ENCODE measurements at regions not wholly inside any gene's neighbourhood (a gene's known extent, or its start where the extent isn't known, plus 50 kb on each side); places are given as distances from the start of the nearest gene placed in this dataset.
"Not testable (repeated sequence)": the region's sequence is repeated elsewhere in the genome, so short reads cannot be mapped to it uniquely, and the experiment has no call there.

DNA sequence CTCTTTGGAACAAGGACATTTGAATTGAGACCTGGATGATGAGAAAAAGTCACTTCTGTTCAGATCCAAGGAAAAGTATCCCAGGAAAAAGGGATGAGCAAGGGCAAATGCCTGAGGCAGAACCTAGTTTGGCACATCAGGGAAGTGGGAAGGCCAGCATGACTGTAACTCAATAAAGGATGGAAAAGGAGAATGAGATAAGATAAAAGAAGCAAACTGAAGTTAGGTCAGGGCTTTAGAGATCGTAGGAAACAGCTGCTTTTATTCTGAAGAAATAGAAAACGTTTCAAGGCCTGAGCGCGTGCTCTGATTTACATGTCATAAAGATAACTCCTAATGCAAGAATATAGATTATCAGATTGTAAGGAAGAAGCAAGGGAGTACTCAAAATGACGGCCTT is 450.0 kb downstream of the FRK start:
- no peak for TF ChIP-seq CTCF (IDR thresholded peaks at IDR 0.05; ENCODE audit: low read depth, low read length, missing control alignments)
- no peak for DNase-seq (ENCODE audit: low read depth)

DNA sequence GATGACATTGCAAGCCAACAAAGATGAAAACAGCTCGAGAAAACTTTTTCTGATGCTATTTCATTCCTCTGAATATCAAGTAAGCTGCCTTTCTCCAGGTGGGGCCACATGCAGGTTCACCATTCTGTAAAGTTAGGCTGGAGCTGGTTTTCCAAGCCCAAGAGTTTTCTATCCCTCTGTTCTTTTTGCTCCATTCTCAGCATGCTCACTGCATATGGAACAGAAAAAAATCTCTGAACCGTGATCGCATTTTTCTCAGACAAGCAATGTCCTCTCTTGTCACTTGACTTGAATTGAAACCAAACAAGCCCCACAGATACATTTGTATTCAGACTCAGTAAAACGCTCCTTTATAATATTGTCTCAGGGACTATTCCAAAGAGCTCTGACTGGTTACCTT is 451.6 kb downstream of the FRK start:
- H3K4me3 ChIP-seq (ENCODE audit: low read depth, low read length): no peak overlapping the region
- DNase-seq (ENCODE audit: low read depth): no peak
- TF ChIP-seq CTCF (IDR thresholded peaks at IDR 0.05; ENCODE audit: low read depth, low read length, missing control alignments): no peak

More for the DNA sequence above, 450.0 kb downstream of the FRK start:
- H3K4me3 ChIP-seq (ENCODE audit: low read depth, low read length): no peak overlapping the region

DNA sequence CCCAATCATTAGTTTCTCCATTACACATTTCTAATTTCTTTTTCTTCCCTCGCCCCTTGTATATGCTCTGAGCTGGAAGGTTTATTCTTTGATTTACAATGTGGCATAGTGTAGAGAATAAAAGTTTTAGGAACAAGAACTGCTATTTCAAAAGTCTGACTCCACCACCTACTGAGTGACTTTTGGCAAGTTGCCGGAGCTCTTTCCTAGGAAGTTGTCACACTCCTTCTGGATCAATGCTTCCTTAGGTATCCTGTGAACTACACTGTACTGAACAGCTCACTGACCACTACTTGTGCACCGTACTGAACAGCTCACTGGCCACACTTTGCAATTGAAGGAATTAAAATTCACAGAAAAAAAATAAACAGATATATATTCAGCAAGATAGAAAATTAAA is 458.2 kb downstream of the FRK start:
- TF ChIP-seq CTCF (IDR thresholded peaks at IDR 0.05; ENCODE audit: low read depth, low read length, missing control alignments): no peak
- no peak overlapping the region for H3K4me3 ChIP-seq (ENCODE audit: low read depth, low read length)
- DNase-seq (ENCODE audit: low read depth): no peak

- DNase-seq (ENCODE audit: low read depth): no peak
- H3K4me3 ChIP-seq (ENCODE audit: low read depth, low read length): no peak overlapping the region
- no peak for TF ChIP-seq CTCF (IDR thresholded peaks at IDR 0.05; ENCODE audit: low read depth, low read length, missing control alignments)
Observed at GRCh38 chr6:115601509-115601908, 459.2 kb downstream of the FRK start.

DNA sequence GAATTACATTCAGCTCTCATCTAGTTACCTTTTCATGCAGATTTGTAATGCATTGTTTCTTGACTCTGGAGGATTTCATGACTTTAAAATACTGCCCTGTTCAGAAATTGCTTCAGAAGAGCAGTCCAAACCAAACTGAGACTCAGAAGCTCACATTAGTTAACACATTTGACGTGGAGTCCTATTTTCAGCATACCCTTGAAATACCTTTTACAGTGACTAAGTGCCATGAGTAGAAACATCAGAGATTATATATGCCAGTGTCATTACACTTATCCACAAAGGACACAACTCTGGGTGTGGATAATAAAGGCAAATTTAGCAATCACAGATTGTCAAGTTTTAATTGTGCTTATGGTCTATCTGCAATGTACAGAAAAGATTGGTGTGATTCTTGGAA is 459.6 kb downstream of the FRK start:
- H3K4me3 ChIP-seq (ENCODE audit: low read depth, low read length): no peak overlapping the region
- no peak for DNase-seq (ENCODE audit: low read depth)
- no peak for TF ChIP-seq CTCF (IDR thresholded peaks at IDR 0.05; ENCODE audit: low read depth, low read length, missing control alignments)

DNA sequence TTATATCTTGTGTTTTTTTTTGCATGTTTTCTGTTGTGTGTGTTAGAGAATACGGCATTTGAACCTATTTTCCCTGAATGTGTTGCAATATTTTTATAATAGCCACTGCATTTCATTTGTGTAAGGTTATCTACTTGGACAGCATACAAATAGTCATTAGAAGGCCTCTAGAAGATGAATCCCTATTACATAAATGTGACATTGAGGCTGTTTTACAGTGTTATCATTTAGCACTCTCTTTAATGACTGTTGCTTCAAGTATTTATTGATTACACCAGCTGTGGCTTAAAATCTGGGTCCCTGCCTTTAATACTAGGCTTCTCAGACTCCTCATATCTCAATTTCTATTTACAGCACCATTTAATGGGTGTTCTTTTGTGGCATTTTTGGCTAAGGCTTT is 465.8 kb downstream of the FRK start:
- H3K4me3 ChIP-seq (ENCODE audit: low read depth, low read length): no peak overlapping the region
- no peak for TF ChIP-seq CTCF (IDR thresholded peaks at IDR 0.05; ENCODE audit: low read depth, low read length, missing control alignments)
- DNase-seq (ENCODE audit: low read depth): no peak

GRCh38 chr6:115592025-115592424 is 468.7 kb downstream of the FRK start:
- DNase-seq (ENCODE audit: low read depth): no peak
- H3K4me3 ChIP-seq (ENCODE audit: low read depth, low read length): no peak overlapping the region
- no peak for TF ChIP-seq CTCF (IDR thresholded peaks at IDR 0.05; ENCODE audit: low read depth, low read length, missing control alignments)

DNA sequence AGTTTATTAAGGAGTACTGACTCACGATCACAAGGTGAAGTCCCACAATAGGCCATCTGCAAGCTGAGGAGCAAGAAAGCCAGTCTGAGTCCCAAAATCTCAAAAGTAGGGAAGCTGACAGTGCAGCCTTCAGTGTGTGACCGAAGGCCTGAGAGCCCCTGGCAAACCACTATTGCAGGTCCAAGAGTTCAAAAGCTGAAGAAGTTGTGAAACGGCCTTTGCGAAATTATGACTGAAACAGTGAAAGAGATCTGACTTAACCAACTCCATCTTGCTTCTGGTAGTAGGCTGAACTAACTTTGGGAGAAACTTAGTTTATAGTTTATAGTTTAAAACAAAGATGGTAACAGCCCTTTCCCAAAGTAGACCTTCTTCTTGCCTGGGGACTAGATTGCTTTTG is 471.6 kb downstream of the FRK start:
- DNase-seq (ENCODE audit: low read depth); H3K4me3 ChIP-seq (ENCODE audit: low read depth, low read length): not testable (repeated sequence)
